ENCODE measurements at regions not wholly inside any gene's neighbourhood (a gene's known extent, or its start where the extent isn't known, plus 50 kb on each side); places are given as distances from the start of the nearest gene placed in this dataset.

DNA sequence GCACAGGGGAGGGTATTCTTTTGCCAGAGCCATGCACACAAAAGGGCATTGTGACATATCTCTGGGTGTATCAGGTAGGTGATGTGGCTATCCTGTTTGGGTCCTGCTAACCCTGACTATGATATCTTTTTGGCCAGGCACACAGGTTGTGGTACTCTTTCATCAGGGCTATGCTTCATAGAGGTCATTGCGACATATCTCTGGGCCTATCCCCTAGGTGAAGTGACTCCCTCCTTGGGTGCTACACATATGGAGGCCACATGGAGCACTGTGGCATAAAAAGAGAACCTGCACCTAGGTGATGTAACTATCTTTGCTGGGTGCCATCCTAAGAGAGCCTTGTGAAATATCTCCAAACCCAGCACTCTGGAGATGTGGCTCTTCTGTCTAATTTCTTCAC is 1139.8 kb upstream of the AMELY start:
- Histone ChIP-seq H3K36me3 (no peaks in the 10 kb centered on the region), H3K4me1 (no peaks in the 10 kb centered on the region), H3K4me3 (no peak overlapping the region), H3K9me3 (no peaks in the 10 kb centered on the region), H3K27ac (no peak overlapping the region), H3K27me3 (no peaks in the 10 kb centered on the region)
- in situ Hi-C loops (cut with MboI; ENCODE audit: low pct_ligation_motif_present in 1 of 4, low pct_unique_long_range_greater_than_20kb in 1 of 4, low sequenced_read_pairs in 3 of 4) (no loop called here), intact Hi-C loops (cut with DNase I; ENCODE audit: low total_unique reads) (no loop called here)
- WGBS, 2 donors (ENCODE audit: low coverage in 1 of 2), result no CpG with 5 or more reads among the region's 1 CpG
- TF ChIP-seq EP300 (IDR thresholded peaks at IDR 0.05; ENCODE audit: low read depth) (no peak), POLR2AphosphoS5 (IDR thresholded peaks at IDR 0.05) (no peak), POLR2A (IDR thresholded peaks at IDR 0.05) (no peak)
- TF ChIP-seq, protein P1, sequence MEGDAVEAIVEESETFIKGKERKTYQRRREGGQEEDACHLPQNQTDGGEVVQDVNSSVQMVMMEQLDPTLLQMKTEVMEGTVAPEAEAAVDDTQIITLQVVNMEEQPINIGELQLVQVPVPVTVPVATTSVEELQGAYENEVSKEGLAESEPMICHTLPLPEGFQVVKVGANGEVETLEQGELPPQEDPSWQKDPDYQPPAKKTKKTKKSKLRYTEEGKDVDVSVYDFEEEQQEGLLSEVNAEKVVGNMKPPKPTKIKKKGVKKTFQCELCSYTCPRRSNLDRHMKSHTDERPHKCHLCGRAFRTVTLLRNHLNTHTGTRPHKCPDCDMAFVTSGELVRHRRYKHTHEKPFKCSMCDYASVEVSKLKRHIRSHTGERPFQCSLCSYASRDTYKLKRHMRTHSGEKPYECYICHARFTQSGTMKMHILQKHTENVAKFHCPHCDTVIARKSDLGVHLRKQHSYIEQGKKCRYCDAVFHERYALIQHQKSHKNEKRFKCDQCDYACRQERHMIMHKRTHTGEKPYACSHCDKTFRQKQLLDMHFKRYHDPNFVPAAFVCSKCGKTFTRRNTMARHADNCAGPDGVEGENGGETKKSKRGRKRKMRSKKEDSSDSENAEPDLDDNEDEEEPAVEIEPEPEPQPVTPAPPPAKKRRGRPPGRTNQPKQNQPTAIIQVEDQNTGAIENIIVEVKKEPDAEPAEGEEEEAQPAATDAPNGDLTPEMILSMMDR (IDR thresholded peaks at IDR 0.05), result no peak
- no peak for DNase-seq

DNA sequence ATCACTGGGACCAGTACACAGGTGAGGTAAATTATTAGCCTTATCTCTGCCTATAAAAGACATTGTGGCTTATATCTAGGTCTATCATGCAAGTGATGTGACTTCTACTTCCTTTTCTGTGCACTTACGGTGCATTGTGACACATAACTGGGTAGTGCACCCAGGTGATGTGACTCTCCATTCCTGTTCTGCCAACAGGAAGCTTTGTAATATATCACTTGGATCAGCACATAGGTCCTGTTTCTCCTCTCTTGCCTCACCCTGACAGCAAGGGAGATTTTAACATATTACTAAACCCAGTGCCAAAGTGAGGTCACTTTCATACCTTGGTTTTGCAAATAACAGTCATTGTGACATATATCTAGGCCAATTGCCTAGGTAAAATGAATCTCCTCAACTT is 1129.7 kb upstream of the AMELY start:
- TF ChIP-seq POLR2AphosphoS5 (IDR thresholded peaks at IDR 0.05) (no peak), EP300 (IDR thresholded peaks at IDR 0.05; ENCODE audit: low read depth) (no peak), POLR2A (IDR thresholded peaks at IDR 0.05) (no peak)
- TF ChIP-seq, protein P1 (IDR thresholded peaks at IDR 0.05), result no peak
- Histone ChIP-seq H3K9me3 (no peaks in the 10 kb centered on the region), H3K4me3 (no peak overlapping the region), H3K4me1 (no peaks in the 10 kb centered on the region), H3K27ac (no peak overlapping the region), H3K27me3 (no peaks in the 10 kb centered on the region), H3K36me3 (no peaks in the 10 kb centered on the region)
- no peak for DNase-seq
- intact Hi-C loops (cut with DNase I; ENCODE audit: low total_unique reads), result no loop called here
- WGBS, 2 donors (ENCODE audit: low coverage in 1 of 2), result no CpG with 5 or more reads among the region's 1 CpG
- in situ Hi-C loops (cut with MboI; ENCODE audit: low pct_ligation_motif_present in 1 of 4, low pct_unique_long_range_greater_than_20kb in 1 of 4, low sequenced_read_pairs in 3 of 4), result no loop called here

DNA sequence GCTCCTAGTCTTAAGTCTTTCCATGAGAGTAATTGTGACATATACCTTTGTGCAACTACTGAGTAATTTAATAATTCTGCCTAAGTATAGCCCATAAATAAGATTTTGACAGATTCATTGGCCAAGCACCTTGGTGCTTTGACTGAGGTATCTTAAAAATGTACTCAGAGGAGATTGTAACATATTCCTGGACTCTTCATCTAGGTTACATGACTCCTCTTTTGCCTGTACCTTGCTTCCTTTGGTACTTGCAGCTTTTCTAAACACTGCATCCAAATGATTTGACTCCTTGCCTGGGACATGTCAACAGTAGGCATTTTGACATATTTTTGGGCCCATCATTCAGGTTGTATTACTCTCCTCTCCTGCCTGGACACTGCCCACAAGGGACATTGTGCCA is 1125.0 kb upstream of the AMELY start:
- no peaks in the 10 kb centered on the region for H3K9me3 ChIP-seq
- H3K4me3 ChIP-seq, result no peak overlapping the region
- intact Hi-C loops (cut with DNase I; ENCODE audit: low total_unique reads), result no loop called here
- DNase-seq, result no peak
- no peaks in the 10 kb centered on the region for H3K27me3 ChIP-seq
- H3K27ac ChIP-seq, result no peak overlapping the region
- TF ChIP-seq EP300 (IDR thresholded peaks at IDR 0.05; ENCODE audit: low read depth) (no peak), POLR2AphosphoS5 (IDR thresholded peaks at IDR 0.05) (no peak), POLR2A (IDR thresholded peaks at IDR 0.05) (no peak)
- TF ChIP-seq, protein P1 (IDR thresholded peaks at IDR 0.05), result no peak
- no peaks in the 10 kb centered on the region for H3K36me3 ChIP-seq
- no peaks in the 10 kb centered on the region for H3K4me1 ChIP-seq
- in situ Hi-C loops (cut with MboI; ENCODE audit: low pct_ligation_motif_present in 1 of 4, low pct_unique_long_range_greater_than_20kb in 1 of 4, low sequenced_read_pairs in 3 of 4), result no loop called here

DNA sequence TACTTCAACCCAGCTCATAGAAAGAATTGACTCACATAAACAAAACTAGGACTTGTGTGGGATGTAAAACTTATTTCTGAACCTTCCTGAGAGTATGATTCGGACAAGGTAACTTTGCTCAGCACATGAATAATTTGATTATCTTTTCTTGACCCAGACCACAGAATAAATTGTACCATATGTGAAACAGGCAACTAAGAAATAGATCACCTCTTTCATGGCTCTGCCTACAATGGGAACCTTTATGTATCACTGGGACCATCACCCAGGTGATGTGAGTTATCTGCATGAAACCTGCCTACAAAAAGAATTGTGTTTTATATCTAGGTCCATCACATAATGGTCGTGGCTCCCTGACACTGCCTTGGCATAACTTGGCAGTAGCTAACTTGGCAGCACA is 1124.1 kb upstream of the AMELY start:
- intact Hi-C loops (cut with DNase I; ENCODE audit: low total_unique reads), result no loop called here
- H3K9me3 ChIP-seq, result no peaks in the 10 kb centered on the region
- TF ChIP-seq EP300 (IDR thresholded peaks at IDR 0.05; ENCODE audit: low read depth), result no peak
- TF ChIP-seq, protein P1 (IDR thresholded peaks at IDR 0.05), result no peak
- no peak for TF ChIP-seq POLR2A (IDR thresholded peaks at IDR 0.05)
- no peak for TF ChIP-seq POLR2AphosphoS5 (IDR thresholded peaks at IDR 0.05)
- in situ Hi-C loops (cut with MboI; ENCODE audit: low pct_ligation_motif_present in 1 of 4, low pct_unique_long_range_greater_than_20kb in 1 of 4, low sequenced_read_pairs in 3 of 4), result no loop called here
- H3K36me3 ChIP-seq, result no peaks in the 10 kb centered on the region
- no peak for DNase-seq
- no peaks in the 10 kb centered on the region for H3K4me1 ChIP-seq
- H3K27me3 ChIP-seq, result no peaks in the 10 kb centered on the region
- H3K27ac ChIP-seq, result no peak overlapping the region
- H3K4me3 ChIP-seq, result no peak overlapping the region
- no CpG with 5 or more reads among the region's 2 CpGs for WGBS, 2 donors (ENCODE audit: low coverage in 1 of 2)

All from transverse colon (tissue), 4 donors.